NK-92 (cell line): ENCODE measurements at regions not wholly inside any gene's neighbourhood (a gene's known extent, or its start where the extent isn't known, plus 50 kb on each side); places are given as distances from the start of the nearest gene placed in this dataset.
"Not testable (repeated sequence)": the region's sequence is repeated elsewhere in the genome, so short reads cannot be mapped to it uniquely, and the experiment has no call there.

ENCODE experiments used
- DNase-seq: peaks from one replicate; lab custom pipeline; 2025; ENCODE audit not compliant: unreplicated experiment; lab: John Stamatoyannopoulos, UW

DNA sequence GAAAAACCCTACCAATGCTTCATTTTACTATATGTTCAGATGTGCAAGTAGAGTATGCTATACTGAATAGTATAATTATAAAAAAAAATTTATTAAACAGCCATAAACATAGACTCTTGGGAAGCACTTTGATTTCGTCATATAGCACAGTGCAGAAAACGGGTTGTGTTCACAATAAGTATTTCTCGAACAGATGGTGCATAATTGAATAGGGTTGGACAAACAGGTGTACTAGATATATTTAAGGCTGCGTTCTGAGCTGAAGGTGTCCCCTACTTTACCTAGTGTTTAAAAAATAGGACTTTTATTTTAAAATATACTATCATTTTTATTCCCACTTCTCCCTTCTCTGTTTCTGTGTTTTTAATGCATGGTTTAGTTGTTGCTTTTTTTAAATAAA lies 841.5 kb downstream of the ANKRD7 start:
- no peak for DNase-seq

DNA sequence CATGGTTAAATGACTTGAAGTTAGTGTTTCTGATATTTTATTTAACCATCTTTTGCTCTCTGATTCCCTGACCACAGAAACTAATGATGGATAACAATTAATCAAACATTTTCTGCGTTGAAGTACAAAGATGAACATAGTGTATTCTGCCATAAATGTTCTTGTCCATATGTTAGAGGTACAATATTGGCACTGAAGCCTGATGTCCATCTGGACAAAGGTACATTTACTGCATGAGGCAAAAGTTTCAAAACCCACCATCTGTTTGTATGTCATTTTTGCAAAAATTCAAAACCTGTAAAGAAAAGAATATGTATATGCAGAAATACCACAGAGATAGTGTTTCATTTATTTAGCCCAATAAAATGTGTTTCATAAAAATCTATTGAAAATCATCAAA lies 861.5 kb downstream of the ANKRD7 start:
- no peak for DNase-seq

DNA sequence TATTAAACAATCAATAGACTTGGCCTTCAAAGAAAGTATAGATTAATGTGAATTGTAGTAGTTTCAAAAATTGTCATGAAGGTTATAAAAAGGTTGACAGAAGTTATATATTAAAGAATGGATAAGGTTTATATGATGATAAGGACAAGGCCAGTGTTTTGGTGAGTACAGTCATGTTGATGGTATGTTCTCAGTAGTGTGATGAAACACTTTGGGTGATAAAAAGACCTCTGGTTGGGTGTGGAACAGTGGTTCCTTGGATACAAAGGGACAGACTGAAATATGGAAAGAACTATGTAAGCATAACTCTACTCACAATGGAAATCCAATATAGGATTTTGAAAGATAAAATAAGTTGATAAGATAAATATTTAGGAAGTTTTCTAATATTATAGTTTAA lies 866.3 kb downstream of the ANKRD7 start:
- no peak for DNase-seq

DNA sequence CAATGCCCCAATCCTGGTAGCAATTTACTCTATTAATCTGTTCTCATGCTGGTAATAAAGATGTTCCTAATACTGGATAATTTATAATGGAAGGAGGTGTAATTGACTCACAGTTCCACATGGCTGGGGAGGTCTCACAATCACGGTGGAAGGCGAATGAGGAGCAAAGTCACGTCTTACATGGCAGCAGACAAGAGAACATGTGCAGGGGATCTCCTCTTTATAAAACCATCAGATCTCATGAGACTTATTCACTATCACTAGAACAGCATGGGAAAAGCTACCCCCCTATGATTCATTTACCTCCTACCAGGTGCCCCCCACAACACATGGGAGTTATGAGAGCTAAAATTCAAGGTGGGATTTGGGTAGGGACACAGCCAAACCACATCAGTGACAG lies 872.2 kb downstream of the ANKRD7 start:
- DNase-seq = no peak

DNA sequence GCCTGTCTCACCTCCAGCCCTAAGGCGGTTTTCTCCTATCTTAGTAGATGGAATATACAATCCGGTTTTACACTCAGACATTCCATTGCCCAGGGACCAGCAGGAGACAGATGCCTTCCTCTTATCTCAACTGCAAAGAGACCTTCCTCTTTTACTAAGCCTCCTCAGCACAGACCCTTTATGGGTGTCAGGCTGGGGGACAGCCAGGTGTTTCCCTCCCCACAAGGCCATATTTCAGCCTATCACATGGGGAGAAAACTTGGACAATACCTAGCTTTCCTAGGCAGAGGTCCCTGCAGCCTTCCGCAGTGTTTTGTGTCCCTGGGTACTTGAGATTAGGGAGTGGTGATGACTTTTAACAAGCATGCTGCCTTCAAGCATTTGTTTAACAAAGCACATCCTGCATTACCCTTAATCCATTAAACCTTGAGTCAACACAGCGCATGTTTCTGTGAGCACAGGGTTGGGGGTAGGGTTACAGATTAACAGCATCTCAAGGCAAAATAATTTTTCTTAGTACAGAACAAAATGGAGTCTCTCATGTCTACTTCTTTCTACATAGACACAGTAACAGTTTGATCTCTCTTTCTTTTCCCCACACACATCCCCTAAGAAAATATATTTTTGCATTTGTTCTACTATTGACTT lies 876.2 kb downstream of the ANKRD7 start:
- DNase-seq = not testable (repeated sequence)

DNA sequence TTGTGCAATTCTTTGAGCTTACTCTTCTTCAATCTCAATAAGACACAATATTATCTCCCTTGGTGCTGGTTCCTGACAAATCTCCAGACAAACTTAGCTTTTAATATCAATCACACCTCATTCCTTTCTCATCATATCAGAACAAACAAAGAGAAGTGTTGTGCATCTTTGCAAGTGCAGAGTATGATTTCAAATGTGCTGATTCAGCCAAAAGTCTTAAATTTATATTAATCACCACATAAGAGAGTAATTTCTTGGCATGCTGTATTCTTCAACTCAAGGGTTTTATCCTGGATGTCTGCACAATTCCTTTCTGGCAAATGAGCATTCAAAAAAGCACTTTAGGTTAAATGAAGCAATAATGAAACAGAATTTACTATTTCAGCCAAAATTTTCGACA lies 877.8 kb downstream of the ANKRD7 start:
- DNase-seq = no peak

DNA sequence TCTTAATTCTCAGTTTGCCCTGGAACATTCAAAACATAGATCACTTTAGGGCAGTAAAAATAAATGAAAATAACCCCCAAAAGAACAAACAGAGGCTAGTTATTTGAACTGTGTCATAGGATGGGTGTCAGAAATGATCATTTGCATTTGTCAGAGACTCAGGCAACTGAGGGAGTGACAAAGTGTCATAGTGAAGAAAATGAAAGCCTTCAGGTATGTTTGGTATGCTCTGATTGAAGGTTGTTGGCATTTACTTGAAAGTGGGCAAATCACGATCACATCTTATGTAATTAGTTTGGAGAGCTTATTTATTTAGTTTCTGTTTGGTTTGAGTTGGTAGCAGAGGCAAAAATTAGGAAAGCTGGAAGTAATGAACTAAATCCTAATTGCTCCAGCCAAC lies 880.9 kb downstream of the ANKRD7 start:
- DNase-seq = no peak

DNA sequence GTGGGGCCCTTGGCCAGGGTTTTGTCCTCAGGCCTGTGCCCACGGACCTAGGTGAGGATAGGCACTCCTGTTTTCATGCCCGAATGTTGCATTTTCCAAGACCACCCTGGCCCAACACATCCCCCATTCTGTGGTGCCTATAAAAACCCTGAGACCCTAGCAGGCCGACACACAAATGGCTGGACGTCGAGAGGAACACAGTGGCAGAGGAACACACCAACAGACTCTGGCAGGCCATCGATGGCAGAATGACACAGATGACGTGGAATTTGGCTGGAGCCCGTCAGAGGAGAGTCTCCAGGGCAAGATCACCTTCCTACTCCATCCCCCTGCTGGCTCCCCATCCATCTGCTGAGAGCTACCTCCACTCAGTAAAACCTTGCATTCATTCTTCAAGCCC lies 898.8 kb downstream of the ANKRD7 start:
- DNase-seq = no peak

DNA sequence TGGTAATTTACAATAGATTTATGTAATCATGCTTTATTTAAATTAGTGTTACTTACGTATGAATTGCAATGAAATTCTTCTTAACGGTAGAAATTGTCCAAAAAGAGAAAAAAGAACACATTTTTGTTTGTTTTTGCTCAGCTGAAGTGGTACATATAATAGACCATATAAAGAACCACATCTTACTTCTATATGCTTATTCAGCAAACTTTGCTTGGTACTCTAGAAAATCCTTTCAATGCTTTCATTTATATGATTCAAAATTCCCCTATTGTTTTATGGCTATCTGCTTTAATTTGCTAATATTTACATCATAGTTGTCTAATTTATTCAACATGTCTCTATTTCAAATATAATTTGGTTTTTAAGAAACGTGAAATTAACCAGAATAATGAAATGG lies 903.2 kb downstream of the ANKRD7 start:
- no peak for DNase-seq

DNA sequence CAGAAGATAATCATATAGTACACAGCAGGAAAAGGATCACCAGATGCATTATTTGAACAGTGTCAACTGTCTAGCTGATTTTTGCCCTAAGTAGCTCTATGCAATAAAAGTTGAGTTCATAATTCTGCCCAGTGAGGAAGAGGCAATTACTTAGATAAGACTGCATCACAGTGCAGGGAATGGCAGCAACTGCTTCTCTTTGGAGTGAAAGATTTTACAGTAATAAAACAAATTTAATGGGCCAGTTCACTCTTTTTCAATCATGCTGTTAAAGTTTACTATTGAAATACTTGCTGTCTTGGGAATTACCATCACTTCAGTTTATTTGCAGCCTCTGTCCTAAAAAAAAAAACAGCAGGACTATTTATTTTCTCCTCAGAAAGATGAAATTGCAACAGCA lies 907.9 kb downstream of the ANKRD7 start:
- DNase-seq = no peak

DNA sequence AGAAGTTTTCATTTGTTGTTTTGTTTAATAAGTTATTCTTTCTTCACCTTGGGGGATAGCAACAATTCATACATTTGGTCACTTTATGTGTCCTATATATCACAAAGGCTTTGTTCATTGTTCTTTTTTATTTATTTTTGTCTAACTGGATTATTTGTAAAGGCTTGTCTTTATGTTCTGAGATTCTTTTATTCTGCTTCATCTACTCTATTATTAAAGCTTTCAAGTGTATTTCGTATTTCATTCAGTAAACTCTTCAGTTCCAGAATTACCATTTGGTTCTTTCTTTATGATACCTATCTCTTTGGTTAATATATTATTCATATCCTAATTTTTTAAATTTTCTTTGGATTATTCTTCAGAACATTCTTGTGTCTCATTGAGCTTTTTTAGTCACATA lies 942.9 kb downstream of the ANKRD7 start:
- DNase-seq = no peak

DNA sequence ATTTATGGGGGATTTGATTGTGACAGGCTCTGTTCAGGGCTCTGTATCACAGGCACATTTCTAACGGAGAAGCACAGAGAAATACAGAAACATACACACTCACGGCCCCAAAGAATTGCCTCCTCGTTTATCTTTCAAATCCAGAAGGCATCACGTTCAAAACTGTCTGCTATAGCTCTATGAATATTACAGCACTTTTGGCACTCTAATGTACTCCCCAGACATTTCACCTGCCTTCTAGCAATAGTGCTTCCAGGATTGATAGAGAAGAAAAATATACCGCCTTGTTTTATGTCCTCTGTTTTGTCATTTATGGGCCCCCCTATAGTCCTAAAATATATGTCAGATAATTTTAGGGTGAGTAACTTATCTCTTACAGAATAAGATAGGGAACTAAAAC lies 947.5 kb downstream of the ANKRD7 start:
- no peak for DNase-seq

DNA sequence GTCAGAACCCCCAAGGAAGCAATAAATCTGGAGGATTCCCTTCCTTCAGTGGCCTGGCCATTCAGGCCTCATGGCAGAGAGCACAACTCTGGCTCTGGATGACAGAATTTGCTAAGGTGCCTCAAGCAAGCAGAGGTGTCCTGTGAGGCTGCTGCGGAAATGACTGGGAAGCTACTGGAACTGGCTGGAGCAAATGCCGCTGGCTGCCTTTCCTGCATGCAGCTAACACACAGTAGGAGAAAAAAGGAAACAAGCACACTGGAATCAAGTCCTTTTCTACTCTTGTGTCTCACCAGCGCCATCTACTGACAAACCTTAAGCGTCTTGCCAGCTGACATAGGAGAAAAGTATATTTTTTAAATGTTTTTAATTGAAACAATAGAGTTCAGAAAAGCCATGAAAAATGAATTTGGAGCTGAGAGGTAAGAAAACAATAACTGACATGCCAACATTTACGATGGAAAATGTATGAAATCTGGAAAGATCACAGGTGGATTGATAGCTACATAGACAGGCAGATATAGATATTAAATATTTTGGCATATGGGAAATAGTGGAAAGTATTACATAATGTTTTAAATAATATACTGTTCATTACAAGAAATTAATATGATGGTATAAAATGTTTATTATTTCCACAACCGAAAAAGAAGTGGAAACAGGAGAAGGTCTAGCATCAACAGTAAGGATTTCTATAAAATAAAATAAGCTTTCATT lies 951.6 kb downstream of the ANKRD7 start:
- no peak for DNase-seq

DNA sequence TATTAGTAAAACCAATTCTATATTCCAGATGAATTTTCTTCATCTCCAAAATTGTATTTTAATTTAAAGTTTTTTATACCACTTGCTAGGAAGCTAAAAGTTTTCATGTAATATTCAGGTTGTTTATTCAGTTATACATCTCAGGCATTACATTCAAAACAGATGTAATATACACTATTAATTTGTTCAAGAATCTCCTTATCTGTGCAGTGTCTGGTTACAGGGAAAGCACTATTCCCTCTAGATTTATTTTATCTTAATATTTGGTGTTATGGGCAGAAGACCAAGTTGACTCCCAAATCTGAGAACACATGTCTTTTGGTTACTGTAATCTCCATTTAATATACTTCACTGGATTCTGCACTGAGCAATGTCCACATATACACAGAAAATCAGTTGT lies 953.4 kb downstream of the ANKRD7 start:
- no peak for DNase-seq

DNA sequence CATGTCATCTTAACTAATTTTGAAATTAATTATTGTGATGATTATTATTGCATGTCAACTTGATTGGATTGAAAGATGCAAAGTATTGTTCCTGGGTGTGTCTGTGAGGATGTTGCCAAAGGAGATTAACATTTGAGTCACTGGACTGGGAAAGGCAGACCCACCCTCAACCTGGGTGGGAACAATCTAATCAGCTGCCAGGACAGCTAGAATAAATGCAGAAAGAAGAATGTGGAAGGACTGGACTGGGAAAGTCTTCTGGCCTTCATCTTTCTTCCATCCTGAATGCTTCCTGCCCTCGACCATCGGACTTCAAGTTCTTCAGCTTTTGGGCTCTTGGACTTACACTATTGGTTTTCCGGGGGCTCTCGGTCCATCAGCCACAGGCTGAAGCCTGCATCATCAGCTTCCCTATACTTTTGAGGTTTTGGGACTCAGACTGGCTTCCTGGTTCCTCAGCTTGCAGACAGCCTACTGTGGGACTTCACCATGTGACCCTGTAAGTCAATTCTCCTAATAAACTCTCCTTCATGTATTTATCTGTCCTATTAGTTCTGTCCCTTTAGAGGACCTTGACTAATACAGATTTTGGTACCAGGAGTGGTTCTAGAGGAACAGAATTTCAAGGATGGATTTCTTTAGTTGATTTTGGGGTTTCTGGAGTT lies 959.8 kb downstream of the ANKRD7 start:
- DNase-seq = no peak

DNA sequence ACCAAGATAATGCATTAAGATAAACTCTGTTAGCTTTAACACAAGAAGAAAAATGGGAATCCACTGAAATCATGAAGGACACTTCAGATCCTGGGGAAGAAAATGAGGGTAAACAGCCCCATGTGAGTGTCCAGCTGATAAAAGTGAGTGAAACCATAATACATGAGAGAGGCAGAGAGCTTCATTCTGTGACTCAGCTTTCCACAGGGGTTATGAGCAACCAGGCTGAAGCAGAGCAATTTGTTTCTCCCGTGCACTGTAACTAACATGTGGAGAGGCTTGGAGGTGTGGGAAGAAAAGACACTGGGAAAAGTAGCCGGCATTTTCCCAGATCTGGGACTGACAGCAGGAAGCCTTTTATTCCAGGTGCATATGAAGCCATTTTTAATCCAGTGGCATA lies 971.7 kb downstream of the ANKRD7 start:
- DNase-seq = no peak

DNA sequence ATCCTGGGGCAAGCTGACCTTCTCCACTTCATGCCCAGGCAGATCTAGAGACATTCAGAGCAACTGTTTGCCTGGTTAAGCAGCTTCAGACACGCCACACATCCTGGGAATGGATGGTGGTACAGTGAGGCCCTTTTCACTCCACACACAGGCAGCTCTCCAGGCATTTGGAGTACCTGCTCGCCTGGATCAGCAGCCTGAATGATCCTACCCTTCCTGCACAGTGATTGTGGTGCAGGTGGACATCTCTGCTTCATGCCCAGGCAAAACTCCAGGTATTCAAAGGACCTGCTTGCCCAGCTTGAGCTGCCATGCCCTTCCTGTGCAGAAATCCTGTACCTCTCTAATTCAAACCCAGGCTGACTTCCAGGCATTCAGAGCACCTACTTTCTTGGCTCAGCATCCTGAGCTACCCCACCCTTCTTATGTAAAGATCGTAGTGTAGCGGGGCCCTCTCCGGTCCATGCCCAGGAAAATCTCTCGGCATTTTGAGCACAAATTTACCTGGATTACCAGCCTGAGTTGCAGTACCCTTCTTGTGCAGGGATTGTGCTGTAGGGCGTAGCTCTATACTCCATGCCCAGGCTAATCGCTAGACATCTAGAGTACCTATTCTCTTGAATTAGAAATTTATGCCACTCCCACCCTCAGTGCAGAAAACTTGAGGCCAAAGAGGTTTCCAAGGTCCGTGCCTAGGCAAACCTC lies 972.8 kb downstream of the ANKRD7 start:
- DNase-seq = no peak

DNA sequence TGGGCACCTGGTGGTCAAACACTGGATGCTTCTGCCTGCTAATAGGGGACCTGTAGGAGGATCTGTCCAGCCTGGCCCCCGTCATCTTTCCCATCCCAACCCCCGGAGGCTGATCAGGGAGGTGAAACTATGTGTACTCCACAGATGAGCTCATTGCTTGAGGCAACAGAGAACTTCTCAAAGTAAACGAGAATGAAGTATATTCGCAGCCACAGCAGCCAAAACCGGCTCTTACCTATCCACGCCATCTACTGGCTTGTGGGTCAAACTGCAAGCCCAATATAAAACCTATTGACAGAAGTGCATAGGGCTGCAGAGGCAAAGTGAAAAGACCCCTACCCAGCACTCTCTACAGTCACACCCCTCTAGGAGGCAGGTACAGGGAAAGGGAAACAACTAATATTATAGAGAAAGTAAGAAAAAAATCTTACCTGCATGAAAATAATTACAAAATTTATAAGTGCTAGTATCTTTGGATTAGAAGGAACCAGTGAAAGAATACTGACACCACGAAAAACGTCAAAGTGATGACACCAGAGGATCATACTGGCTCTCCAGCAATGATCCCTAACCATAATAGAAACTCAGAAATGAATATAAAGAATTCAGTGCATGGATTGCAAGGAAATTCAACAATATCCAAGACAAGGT lies 973.5 kb downstream of the ANKRD7 start:
- DNase-seq = no peak

DNA sequence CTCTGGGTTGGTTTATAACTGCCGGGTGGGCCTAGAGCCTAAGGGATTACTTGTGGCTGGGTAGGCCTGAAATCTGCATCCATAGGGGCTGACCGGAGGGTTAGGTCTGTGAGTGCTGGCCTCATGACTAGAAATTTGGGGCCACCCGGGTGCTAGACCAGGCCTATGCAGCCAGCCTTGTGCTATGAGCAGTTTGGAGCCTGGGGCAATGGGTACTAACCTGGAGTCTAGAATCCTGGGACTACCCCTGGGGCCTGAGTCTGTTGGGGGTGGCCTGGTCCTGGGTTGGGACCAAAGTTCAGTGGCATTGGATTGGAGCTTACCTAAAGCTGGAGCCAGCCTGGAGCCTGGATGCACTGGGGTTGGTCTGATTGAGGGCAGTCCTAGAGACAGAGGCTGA lies 995.2 kb downstream of the ANKRD7 start:
- DNase-seq = no peak

DNA sequence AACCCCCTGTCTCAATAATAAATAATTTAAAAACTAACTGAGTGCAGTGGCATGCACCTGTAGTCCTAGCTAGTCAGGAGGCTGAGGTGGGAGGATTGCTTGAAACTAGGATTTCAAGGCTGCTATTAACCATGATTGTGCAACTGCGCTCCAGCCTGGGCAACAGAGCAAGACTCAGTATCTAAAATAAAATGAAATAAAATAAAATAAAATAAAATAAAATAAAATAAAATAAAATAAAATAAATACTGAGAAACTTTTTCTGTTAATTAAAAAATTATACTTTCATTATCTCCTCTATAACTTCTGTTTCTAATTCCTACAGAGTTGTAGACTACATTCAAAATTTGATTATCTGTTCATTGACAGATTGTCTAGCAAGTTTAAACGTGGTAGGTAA lies 999.4 kb downstream of the ANKRD7 start:
- no peak for DNase-seq

DNA sequence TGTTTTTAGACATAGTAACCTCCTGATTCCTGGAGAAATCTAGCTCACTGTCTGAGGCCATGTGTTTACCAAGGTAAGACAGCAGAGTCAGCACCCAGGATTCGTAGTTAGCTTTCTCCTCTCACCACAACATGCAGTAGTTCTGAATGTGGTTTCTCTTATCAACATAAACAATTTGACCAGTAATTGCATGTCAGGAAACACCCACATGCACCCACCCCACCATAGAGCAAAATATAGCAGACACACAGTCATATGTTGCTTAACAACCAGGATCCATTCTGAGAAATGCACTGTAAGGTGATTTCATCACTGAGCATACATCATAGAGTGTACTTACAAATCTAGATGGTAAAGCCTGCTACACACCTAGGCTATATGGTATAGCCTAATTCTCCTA lies 1004.0 kb downstream of the ANKRD7 start:
- DNase-seq = no peak
